ENCODE measurements at regions not wholly inside any gene's neighbourhood (a gene's known extent, or its start where the extent isn't known, plus 50 kb on each side); places are given as distances from the start of the nearest gene placed in this dataset.
A peak's percentile ranks its signal among the peaks of the same experiment; 100 is the strongest.
"Not testable (repeated sequence)": the region's sequence is repeated elsewhere in the genome, so short reads cannot be mapped to it uniquely, and the experiment has no call there.

GRCh38 chr21:16218682-16219343, 489.0 kb downstream of the USP25 start:
- DNase-seq (ENCODE audit: low read depth), result no peak

GRCh38 chr21:16224756-16225155, 495.0 kb downstream of the USP25 start:
- DNase-seq (ENCODE audit: low read depth), result not testable (repeated sequence)

- no peak for DNase-seq (ENCODE audit: low read depth)
These were observed 510.0 kb downstream of the USP25 start for GRCh38 chr21:16239659-16240265.

GRCh38 chr21:16241016-16241415, 511.2 kb downstream of the USP25 start:
- DNase-seq (ENCODE audit: low read depth), result peak; percentile 9

- no peak for DNase-seq (ENCODE audit: low read depth)
These were observed 511.7 kb downstream of the USP25 start for GRCh38 chr21:16241479-16241963.

- DNase-seq (ENCODE audit: low read depth), result no peak
These were observed 513.6 kb downstream of the USP25 start for GRCh38 chr21:16243396-16243795.

GRCh38 chr21:16248705-16249104, 518.9 kb downstream of the USP25 start:
- DNase-seq (ENCODE audit: low read depth), result no peak

- DNase-seq (ENCODE audit: low read depth), result no peak
These were observed 520.5 kb downstream of the USP25 start for GRCh38 chr21:16250273-16250672.

- DNase-seq (ENCODE audit: low read depth), result no peak
These were observed 529.2 kb downstream of the USP25 start for GRCh38 chr21:16258844-16259611.

GRCh38 chr21:16262091-16262490, 532.3 kb downstream of the USP25 start:
- DNase-seq (ENCODE audit: low read depth), result no peak

- DNase-seq (ENCODE audit: low read depth), result no peak
These were observed 534.5 kb downstream of the USP25 start for GRCh38 chr21:16264319-16264718.

- no peak for DNase-seq (ENCODE audit: low read depth)
These were observed 539.7 kb downstream of the USP25 start for GRCh38 chr21:16269476-16269875.

- DNase-seq (ENCODE audit: low read depth), result no peak
These were observed 550.2 kb downstream of the USP25 start for GRCh38 chr21:16279731-16280581.

GRCh38 chr21:16280686-16281091, 550.9 kb downstream of the USP25 start:
- DNase-seq (ENCODE audit: low read depth), result no peak

GRCh38 chr21:16283516-16283915, 553.7 kb downstream of the USP25 start:
- DNase-seq (ENCODE audit: low read depth), result no peak

- no peak for DNase-seq (ENCODE audit: low read depth)
These were observed 555.9 kb downstream of the USP25 start for GRCh38 chr21:16285605-16286126.

- no peak for DNase-seq (ENCODE audit: low read depth)
These were observed 557.3 kb downstream of the USP25 start for GRCh38 chr21:16287046-16287445.

GRCh38 chr21:16291296-16291695, 561.5 kb downstream of the USP25 start:
- DNase-seq (ENCODE audit: low read depth), result no peak

GRCh38 chr21:16294128-16294527, 564.3 kb downstream of the USP25 start:
- no peak for DNase-seq (ENCODE audit: low read depth)

- no peak for DNase-seq (ENCODE audit: low read depth)
These were observed 573.1 kb downstream of the USP25 start for GRCh38 chr21:16302851-16303282.

Measured in forelimb muscle (tissue), 1 donor.